Endothelial cell of umbilical vein (primary cell): ENCODE measurements at regions not wholly inside any gene's neighbourhood (a gene's known extent, or its start where the extent isn't known, plus 50 kb on each side); places are given as distances from the start of the nearest gene placed in this dataset.

ENCODE experiments used
- BruUV-seq: library from RNA; stranded (reverse); fragments of 400-500 nt; replicated peaks from 2 replicates; lab custom pipeline; 2021; lab: Mats Ljungman, UMichigan
- CTCF ChIA-PET: fragments of 300-600, 350-600 bp; sonication (Branson Sonifier 250); formaldehyde crosslinking; loops from one replicate; lab custom pipeline; 2021; ENCODE audit warnings: antibody characterized with exemption, inconsistent platforms; lab: Charles Lee
- POLR2A ChIA-PET: fragments of 300-600, 350-600 bp; sonication (Branson Sonifier 250); formaldehyde crosslinking; loops from one replicate; lab custom pipeline; 2021; ENCODE audit warnings: antibody characterized with exemption, inconsistent platforms; lab: Charles Lee
- DNase-seq: peaks from one replicate; pipeline ENCODE4 v3.0.0-alpha.2; 2011; ENCODE audit warnings: low read depth, low spot score
- FAIRE-seq: peaks from 2 replicates; lab custom pipeline; 2011; peaks lifted over from hg19 to GRCh38; lab: Jason Lieb, UNC
- H2AFZ ChIP-seq: 2 replicates; pipeline ENCODE4 v1.6.0; 2012; ENCODE audit warnings: low read depth, low read length, control low read depth, inconsistent platforms
- H3K27ac ChIP-seq: 2 replicates; pipeline ENCODE4 v1.5.1; 2011; ENCODE audit warnings: low read depth, mild to moderate bottlenecking, control low read depth, low read length, moderate library complexity; ENCODE audit not compliant: insufficient read depth
- H3K27me3 ChIP-seq, 2 experiments: 2 replicates each; pipeline versions ENCODE4 v1.6.0 to v1.6.1; 2011; ENCODE audit warnings: low read length in 2 of 2, mixed read lengths in 1 of 2; ENCODE audit not compliant: control insufficient read depth in 2 of 2, insufficient read depth in 2 of 2
- H3K36me3 ChIP-seq, 2 experiments: 2 replicates in 1 of 2; 3 replicates in 1 of 2; pipeline ENCODE4 v1.5.1; 2011; ENCODE audit warnings: low read length in 2 of 2, mild to moderate bottlenecking in 1 of 2, moderate library complexity in 1 of 2; ENCODE audit not compliant: control insufficient read depth in 2 of 2, insufficient read depth in 2 of 2; ENCODE audit errors: extremely low read depth in 1 of 2
- H3K4me1 ChIP-seq: 3 replicates; pipeline ENCODE4 v1.5.1; 2011; ENCODE audit warnings: mild to moderate bottlenecking, low read length; ENCODE audit not compliant: control insufficient read depth, insufficient read depth; ENCODE audit errors: extremely low read depth
- H3K4me2 ChIP-seq: 2 replicates; pipeline ENCODE4 v1.6.1; 2011; ENCODE audit warnings: low read length, control low read depth, mixed read lengths; ENCODE audit not compliant: insufficient read depth
- H3K4me3 ChIP-seq, 3 experiments: fragments of 200-600 bp in 1 of 3; sonication (generic), shearing (Covaris generic) in 1 of 3; replicated peaks in 1 of 3; 2 replicates each; pipeline ENCODE4 v1.5.1; 2011 to 2016; ENCODE audit warnings: control low read depth in 3 of 3, low read length in 3 of 3, mild to moderate bottlenecking in 2 of 3, inconsistent platforms in 1 of 3, low read depth in 1 of 3, moderate library complexity in 1 of 3; ENCODE audit not compliant: insufficient read depth in 1 of 3
- H3K79me2 ChIP-seq: 2 replicates; pipeline ENCODE4 v1.6.0; 2012; ENCODE audit warnings: low read length, inconsistent platforms; ENCODE audit not compliant: control insufficient read depth, insufficient read depth
- H3K9ac ChIP-seq: replicated peaks from 2 replicates; pipeline ENCODE3; 2011; ENCODE audit warnings: low read length, control low read depth; ENCODE audit not compliant: insufficient read depth; ENCODE audit errors: extremely low read depth
- H3K9me1 ChIP-seq: replicated peaks from 3 replicates; pipeline ENCODE4 v1.6.0; 2011; ENCODE audit warnings: mild to moderate bottlenecking, low read length; ENCODE audit not compliant: control insufficient read depth, insufficient read depth; ENCODE audit errors: extremely low read depth
- H3K9me3 ChIP-seq: replicated peaks from 2 replicates; pipeline ENCODE4 v1.5.1; 2012; ENCODE audit warnings: low read length, inconsistent platforms; ENCODE audit not compliant: control insufficient read depth, insufficient read depth
- H4K20me1 ChIP-seq: replicated peaks from 2 replicates; pipeline ENCODE3; 2011; ENCODE audit warnings: mild to moderate bottlenecking, low read length; ENCODE audit not compliant: control insufficient read depth, insufficient read depth; ENCODE audit errors: extremely low read depth
- JUN ChIP-seq: IDR thresholded peaks from 2 replicates; pipeline ENCODE4 v1.6.1; 2011; ENCODE audit warnings: borderline replicate concordance, low read depth; ENCODE audit not compliant: insufficient read length, insufficient read depth
- POLR2A ChIP-seq: IDR thresholded peaks from 2 replicates; pipeline ENCODE4 v1.6.1; 2012; ENCODE audit warnings: low read depth, mild to moderate bottlenecking, control low read depth, low read length
- dilution Hi-C: fragments of 300-500 bp; cut with MboI; formaldehyde crosslinking; loops from one replicate; pipeline ENCODE4 v1.15.0; 2019; ENCODE audit warnings: low sequenced_read_pairs; ENCODE audit not compliant: extremely low pct_ligation_motif_present
- intact Hi-C: fragments of 100-400 bp; cut with micrococcal nuclease; formaldehyde crosslinking; loops from one replicate; pipeline ENCODE4 v1.10.0; 2022

DNA sequence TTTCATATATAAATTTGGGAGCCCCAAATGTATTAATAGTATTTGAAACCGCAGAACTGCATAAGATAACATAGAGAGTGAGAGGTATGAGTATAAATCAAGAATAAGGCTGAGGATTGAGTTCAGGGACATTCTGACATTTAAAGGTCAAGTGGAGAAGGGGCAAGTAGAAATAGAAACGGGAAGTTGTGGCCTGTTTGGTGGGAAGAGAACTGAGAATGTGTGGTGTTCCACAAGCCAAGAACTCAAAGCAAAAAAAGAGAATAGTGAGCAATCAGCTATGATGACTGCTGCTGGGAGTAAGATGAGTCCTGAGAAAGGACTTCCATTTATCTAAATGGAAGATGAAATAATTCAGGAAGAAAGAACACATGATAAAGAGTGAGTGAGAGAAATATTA is 418.4 kb downstream of the CD109 start:
- H3K4me2 ChIP-seq = no peak overlapping the region
- H3K27ac ChIP-seq = no peak overlapping the region
- no peaks in the 10 kb centered on the region for H3K79me2 ChIP-seq
- H3K9me1 ChIP-seq = no peaks in the 10 kb centered on the region
- H3K9me3 ChIP-seq = no peaks in the 10 kb centered on the region
- dilution Hi-C loops (no loop called here), intact Hi-C loops (no loop called here)
- CTCF ChIA-PET = no interaction called here
- no peaks in the 10 kb centered on the region for H3K36me3 ChIP-seq
- no peak overlapping the region for H3K4me3 ChIP-seq
- peaks cover 3% of the 10 kb centered on the region for H3K4me1 ChIP-seq
- no TSS peak for BruUV-seq
- no peak for DNase-seq
- H2AFZ ChIP-seq = no peak overlapping the region
- H3K27me3 ChIP-seq = peaks cover 0 to 6% of the 10 kb centered on the region in 2 experiments
- H4K20me1 ChIP-seq = no peaks in the 10 kb centered on the region
- no peak for FAIRE-seq
- TF ChIP-seq JUN = no peak
- POLR2A ChIA-PET = no interaction called here
- no peak overlapping the region for H3K9ac ChIP-seq

DNA sequence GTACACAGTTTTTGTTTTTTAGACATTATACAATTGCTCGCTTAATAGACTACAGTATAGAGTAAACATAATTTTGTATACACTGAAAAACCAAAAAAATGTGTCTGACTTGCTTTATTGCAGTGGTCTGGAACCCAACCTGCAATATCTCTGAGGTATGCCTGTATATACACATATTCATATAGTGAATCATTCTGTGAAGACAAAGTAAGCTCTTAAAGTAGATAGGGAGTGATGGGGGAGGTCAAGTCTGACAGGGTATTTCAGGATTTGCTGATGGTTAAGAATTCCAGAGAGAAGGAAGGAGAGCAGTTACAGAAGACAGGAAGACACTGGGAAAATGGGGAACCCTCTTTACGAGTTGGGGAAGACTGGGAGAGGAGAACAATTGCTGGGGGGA is 417.9 kb downstream of the CD109 start:
- ChIA-PET CTCF (no interaction called here), POLR2A (no interaction called here)
- intact Hi-C loops = no loop called here
- no peaks in the 10 kb centered on the region for H4K20me1 ChIP-seq
- H3K9ac ChIP-seq = no peak overlapping the region
- no peaks in the 10 kb centered on the region for H3K9me3 ChIP-seq
- H2AFZ ChIP-seq = no peak overlapping the region
- no peaks in the 10 kb centered on the region for H3K9me1 ChIP-seq
- H3K4me1 ChIP-seq = peaks cover 3% of the 10 kb centered on the region
- no peak for DNase-seq
- no TSS peak for BruUV-seq
- FAIRE-seq = no peak
- no peaks in the 10 kb centered on the region for H3K79me2 ChIP-seq
- no peak overlapping the region for H3K4me2 ChIP-seq
- dilution Hi-C loops = no loop called here
- peaks cover 0 to 6% of the 10 kb centered on the region in 2 experiments for H3K27me3 ChIP-seq
- TF ChIP-seq POLR2A = no peak
- H3K27ac ChIP-seq = no peak overlapping the region
- H3K4me3 ChIP-seq = no peak overlapping the region
- H3K36me3 ChIP-seq = no peaks in the 10 kb centered on the region
